ENCODE measurements at regions not wholly inside any gene's neighbourhood (a gene's known extent, or its start where the extent isn't known, plus 50 kb on each side); places are given as distances from the start of the nearest gene placed in this dataset.

- no peak overlapping the region for H3K27ac ChIP-seq
- TF ChIP-seq CTCF (conservative IDR thresholded peaks at IDR 0.05; ENCODE audit: low read depth) = no peak
- ChIA-PET POLR2A (ENCODE audit: low non-redundant PET) (no interaction called here), CTCF (interaction anchor here (0.6 kb wide), 1 partner anchor 646 kb away, joined by 3 read pairs; no protein-coding TSS in a partner anchor)
- no peak for DNase-seq (ENCODE audit: low spot score)
Observed at GRCh38 chr3:82137050-82137449, 375.6 kb upstream of the GBE1 start.

GRCh38 chr3:82133070-82133606, 371.7 kb upstream of the GBE1 start:
- ChIA-PET CTCF (interaction anchor here (0.6 to 1.0 kb wide), 5 partner anchors 13 to 222 kb away, joined by 3 to 4 read pairs (median 3); no protein-coding TSS in a partner anchor), POLR2A (ENCODE audit: low non-redundant PET) (no interaction called here)
- peak; percentile 47 for DNase-seq (ENCODE audit: low spot score)
- H3K27ac ChIP-seq = no peak overlapping the region
- peak; percentile 83 for TF ChIP-seq CTCF (conservative IDR thresholded peaks at IDR 0.05; ENCODE audit: low read depth)

- CTCF ChIA-PET = interaction anchor here (0.6 to 1.0 kb wide), 5 partner anchors 14 to 221 kb away, joined by 3 to 4 read pairs (median 3); no protein-coding TSS in a partner anchor
- POLR2A ChIA-PET (ENCODE audit: low non-redundant PET) = no interaction called here
- no peak for TF ChIP-seq CTCF (conservative IDR thresholded peaks at IDR 0.05; ENCODE audit: low read depth)
- no peak overlapping the region for H3K27ac ChIP-seq
- DNase-seq (ENCODE audit: low spot score) = no peak
Observed at GRCh38 chr3:82132210-82133069, 371.0 kb upstream of the GBE1 start.

- no peak overlapping the region for H3K27ac ChIP-seq
- ChIA-PET POLR2A (ENCODE audit: low non-redundant PET) (no interaction called here), CTCF (no interaction called here)
- TF ChIP-seq CTCF (conservative IDR thresholded peaks at IDR 0.05; ENCODE audit: low read depth) = no peak
- no peak for DNase-seq (ENCODE audit: low spot score)
Observed at GRCh38 chr3:82130046-82130445, 368.6 kb upstream of the GBE1 start.

GRCh38 chr3:82129221-82129801, 367.9 kb upstream of the GBE1 start:
- no peak overlapping the region for H3K27ac ChIP-seq
- POLR2A ChIA-PET (ENCODE audit: low non-redundant PET) = no interaction called here
- CTCF ChIA-PET = no interaction called here
- TF ChIP-seq CTCF (conservative IDR thresholded peaks at IDR 0.05; ENCODE audit: low read depth) = no peak
- DNase-seq (ENCODE audit: low spot score) = no peak

GRCh38 chr3:82128271-82128670, 366.8 kb upstream of the GBE1 start:
- TF ChIP-seq CTCF (conservative IDR thresholded peaks at IDR 0.05; ENCODE audit: low read depth) = no peak
- ChIA-PET POLR2A (ENCODE audit: low non-redundant PET) (no interaction called here), CTCF (no interaction called here)
- H3K27ac ChIP-seq = no peak overlapping the region
- no peak for DNase-seq (ENCODE audit: low spot score)

Data from RWPE1 (cell line).